ENCODE measurements at regions not wholly inside any gene's neighbourhood (a gene's known extent, or its start where the extent isn't known, plus 50 kb on each side); places are given as distances from the start of the nearest gene placed in this dataset.
"Not testable (repeated sequence)": the region's sequence is repeated elsewhere in the genome, so short reads cannot be mapped to it uniquely, and the experiment has no call there.

DNA sequence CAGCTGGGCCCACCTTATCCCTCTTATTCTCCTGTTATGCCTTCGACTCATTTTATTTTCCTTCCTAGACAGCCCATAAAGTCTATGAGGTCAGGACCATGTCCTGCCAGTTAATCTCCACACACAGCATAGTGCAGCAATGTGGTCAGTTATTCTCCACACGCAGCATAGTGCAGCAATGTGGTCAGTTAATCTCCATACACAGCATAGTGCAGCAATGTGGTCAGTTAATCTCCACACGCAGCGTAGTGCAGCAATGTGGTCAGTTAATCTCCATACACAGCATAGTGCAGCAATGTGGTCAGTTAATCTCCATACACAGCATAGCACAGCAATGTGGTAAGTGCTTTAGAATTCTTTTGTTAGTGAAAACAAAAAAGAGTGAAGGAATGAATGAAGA, 77.8 kb downstream of the TEX36 start:
- DNase-seq (ENCODE audit: low read depth): no peak

GRCh38 chr10:125602825-125603224, 80.1 kb downstream of the TEX36 start:
- no peak for DNase-seq (ENCODE audit: low read depth)

DNA sequence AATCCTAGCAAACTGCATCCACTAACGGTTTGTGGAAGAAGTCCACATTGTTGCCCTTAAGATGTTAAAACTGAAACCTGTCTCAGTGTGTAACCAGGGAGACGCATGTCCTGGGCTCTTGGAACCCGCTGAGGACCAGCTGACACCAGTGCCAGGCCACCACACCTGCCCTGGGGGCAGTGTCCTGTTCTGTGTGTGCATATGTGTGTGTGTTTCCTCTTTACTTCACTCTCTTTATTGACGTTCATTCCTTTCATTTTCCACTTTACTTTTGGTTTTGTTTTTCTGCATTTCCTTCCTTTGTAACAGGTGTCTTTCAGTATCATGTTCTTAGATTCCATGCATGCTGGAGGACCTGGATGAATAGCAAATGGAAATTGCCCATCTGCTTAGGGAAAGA, 83.8 kb downstream of the TEX36 start:
- no peak for DNase-seq (ENCODE audit: low read depth)

- no peak for DNase-seq (ENCODE audit: low read depth)
Measured at GRCh38 chr10:125595911-125596310, 87.1 kb downstream of the TEX36 start.

DNA sequence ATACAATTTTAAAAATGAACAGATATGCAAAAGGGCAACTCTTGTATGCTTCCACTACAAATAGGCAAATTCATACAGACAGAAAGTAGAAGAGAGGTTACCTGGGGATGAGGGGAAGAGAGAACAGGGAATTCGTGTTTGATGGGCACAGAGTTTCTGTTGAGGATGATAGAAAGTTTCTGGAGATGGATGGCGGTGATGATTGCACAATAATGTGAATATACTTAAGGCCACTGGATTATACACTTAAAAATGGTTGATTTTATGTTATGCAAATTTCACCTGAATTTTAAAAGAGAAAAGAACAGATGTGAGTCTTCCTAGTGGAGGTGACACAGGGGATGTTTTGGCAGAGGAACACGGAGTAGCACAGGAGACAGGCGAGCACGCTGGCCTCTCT, 89.3 kb downstream of the TEX36 start:
- DNase-seq (ENCODE audit: low read depth): no peak

- no peak for DNase-seq (ENCODE audit: low read depth)
Measured at GRCh38 chr10:125592897-125593296, 90.1 kb downstream of the TEX36 start.

GRCh38 chr10:125591886-125592285, 91.1 kb downstream of the TEX36 start:
- no peak for DNase-seq (ENCODE audit: low read depth)

DNA sequence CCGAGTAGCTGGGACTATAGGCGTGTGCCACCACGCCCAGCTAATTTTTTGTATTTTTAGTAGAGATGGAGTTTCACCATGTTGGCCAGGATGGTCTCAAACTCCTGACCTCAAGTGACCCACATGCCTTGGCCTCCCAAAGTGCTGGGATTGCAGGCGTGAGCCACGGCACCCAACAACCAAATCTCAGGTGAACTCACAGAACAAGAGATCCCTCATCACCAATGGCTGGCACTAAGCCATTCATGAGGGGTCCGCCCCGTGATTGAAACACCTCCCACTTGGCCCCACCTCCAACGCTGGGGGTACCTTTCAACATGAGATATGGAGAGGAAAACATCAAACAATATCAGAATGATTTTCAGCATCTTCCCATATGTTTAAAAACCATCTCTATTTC, 94.2 kb downstream of the TEX36 start:
- not testable (repeated sequence) for DNase-seq (ENCODE audit: low read depth)

GRCh38 chr10:125584954-125585353, 98.0 kb downstream of the TEX36 start:
- DNase-seq (ENCODE audit: low read depth): no peak

GRCh38 chr10:125578658-125579315, 104.2 kb downstream of the TEX36 start:
- no peak for DNase-seq (ENCODE audit: low read depth)

DNA sequence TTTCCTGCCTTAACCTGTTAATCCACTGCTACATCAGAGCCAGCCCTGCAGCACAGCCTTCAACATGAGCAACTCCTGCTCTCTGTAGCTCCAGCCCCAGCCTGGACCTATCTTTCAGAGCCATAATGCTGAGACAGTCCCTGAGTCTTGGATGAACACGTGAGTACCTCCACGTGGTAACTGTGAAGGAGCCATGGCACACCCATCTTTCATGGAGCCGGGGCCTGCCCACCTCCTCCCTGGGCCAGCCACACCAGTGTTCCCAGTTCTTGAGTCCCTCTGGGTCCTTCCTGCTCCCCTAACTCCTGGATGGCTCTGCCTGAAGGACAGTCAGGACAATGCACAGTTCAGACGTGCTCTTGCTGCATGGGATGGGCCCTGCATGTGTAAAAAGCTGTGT, 107.1 kb downstream of the TEX36 start:
- no peak for DNase-seq (ENCODE audit: low read depth)

GRCh38 chr10:125568156-125568555, 114.8 kb downstream of the TEX36 start:
- no peak for DNase-seq (ENCODE audit: low read depth)

GRCh38 chr10:125567529-125567928, 115.4 kb downstream of the TEX36 start:
- DNase-seq (ENCODE audit: low read depth): no peak

GRCh38 chr10:125565046-125565445, 117.9 kb downstream of the TEX36 start:
- DNase-seq (ENCODE audit: low read depth): no peak

- DNase-seq (ENCODE audit: low read depth): no peak
Measured at GRCh38 chr10:125564570-125564969, 118.4 kb downstream of the TEX36 start.

DNA sequence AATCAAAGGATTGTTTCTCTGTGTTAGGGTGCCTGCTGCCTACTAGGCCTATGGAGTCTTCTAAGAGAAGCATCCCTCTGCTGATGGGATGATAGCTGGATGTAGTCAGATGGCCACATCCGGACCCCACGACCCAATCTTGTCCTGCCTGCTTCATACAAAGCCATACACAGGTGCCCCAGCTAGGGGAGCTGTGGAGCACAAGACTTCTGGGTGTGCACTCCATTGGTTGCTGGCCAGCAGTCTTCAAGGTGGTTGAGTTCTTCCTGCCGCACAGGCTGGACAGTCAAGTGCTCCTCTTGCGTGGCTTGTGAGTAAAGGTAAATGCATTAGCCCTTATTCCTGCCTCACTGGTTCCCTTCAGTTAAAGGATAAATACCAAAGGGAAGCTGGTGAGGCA, 120.2 kb downstream of the TEX36 start:
- no peak for DNase-seq (ENCODE audit: low read depth)

- DNase-seq (ENCODE audit: low read depth): no peak
Measured at GRCh38 chr10:125560947-125561346, 122.0 kb downstream of the TEX36 start.

DNA sequence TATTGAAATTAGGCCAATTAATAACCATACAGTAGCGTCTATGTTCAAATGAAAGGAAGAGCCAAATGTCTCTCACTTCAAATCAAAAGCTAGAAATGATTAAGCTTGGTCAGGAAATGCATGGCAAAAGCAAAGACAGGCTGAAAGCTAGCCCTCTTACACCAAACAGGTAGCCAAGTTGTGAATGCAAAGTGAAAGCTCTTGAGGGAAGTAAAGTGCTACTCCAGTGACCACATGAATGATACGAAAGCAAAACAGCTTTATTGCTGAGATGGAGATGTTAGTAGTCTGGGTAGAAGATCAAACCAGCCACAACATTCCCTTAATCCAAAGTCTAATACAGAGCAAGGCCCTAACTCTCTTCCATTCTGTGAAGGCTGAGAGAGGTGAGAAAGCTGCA, 123.8 kb downstream of the TEX36 start:
- no peak for DNase-seq (ENCODE audit: low read depth)

GRCh38 chr10:125557801-125558505, 125.0 kb downstream of the TEX36 start:
- DNase-seq (ENCODE audit: low read depth): no peak

DNA sequence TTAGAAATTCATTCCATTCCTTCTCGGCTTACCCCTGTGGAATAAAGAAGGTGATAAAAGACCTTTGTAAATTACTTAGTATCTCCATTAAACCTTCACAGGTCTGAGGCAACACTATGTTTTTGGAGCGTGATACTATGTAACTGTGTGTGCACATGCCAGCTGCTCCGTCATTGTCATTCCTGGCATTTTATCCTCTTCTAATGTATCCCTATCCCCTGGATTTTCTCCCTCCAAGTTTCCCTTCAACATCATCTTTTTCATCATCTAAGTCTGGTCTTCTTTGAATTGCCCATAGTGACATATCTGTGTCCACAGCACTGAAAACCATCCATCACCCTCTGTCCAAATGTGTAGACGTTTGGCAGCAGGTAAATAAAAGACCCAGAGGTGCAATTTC, 125.7 kb downstream of the TEX36 start:
- DNase-seq (ENCODE audit: low read depth): no peak

DNA sequence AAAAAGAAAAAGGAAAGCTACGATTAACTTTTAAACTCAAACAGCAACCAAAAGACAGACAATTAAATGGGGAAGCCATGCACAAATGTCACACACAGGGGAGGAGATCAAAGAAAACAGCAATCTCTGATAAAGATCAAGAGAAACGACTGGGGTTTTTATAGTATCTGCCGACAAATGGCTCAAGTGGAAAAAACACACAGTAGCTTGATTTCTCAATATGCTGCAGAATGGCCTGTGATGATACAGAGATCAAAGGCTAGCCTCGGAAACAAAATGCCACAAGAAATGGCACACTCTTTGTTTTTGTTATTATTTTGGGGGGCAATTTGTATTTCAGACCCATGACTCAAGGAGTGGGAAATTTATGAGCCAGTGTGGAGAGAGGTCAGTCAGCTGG, 126.1 kb downstream of the TEX36 start:
- DNase-seq (ENCODE audit: low read depth): no peak

DNA sequence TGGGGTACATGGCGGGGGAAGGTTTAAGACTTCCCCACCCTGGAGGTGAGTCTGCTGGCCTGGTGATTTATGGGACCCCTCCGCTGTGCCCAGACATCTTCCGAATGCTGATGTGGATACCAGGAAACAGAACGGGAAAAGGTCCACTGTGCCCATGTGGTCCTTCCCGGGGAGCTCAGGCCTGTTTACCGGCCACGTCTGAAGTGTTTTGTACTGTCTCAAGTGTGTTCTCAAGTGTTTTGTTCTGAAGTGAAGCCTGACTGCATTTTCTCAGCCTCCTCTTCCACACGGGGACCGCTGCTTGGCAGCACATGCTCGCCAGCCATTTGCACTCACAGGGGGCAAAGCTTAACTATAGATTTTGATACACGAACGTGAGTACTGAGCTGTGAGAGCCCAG, 127.2 kb downstream of the TEX36 start:
- no peak for DNase-seq (ENCODE audit: low read depth)

DNA sequence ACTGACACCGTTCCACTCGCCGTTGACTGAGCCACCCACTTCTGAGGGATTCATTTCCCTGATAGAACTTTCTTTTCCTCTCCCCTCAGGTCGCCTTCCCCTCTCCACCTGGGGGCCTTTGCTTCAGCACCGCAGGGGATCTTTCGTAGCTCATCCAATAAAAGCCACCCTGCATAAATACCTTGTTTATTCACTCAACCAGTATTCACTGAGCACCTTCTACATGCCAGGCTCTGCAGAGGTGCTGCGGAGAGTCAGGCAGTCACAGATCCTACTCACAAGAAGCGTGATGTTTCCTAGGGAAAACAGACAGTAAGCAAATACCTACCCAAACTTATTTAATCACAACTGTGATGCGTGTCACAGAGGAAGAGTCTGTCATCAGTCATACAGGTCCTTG, 127.7 kb downstream of the TEX36 start:
- DNase-seq (ENCODE audit: low read depth): no peak

DNA sequence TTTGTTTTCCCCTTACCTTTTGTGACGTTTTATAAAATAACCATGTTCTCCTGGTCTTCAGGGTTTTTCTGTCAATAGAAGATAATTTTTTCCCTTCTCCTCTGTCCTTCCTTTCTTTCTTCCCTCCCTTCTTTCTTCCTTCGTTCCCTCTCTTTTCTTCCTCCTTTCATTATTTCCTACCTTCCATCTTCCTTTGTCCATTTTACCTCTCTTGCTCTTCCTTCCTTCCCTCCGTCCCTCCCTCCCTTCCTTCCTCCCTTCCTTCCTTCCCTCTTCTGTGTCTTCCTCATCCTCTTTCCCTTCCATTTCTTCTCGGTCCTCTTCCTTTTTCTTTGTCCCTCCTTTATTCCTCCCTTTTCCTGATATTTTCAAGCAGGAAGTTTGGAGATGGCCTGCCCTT, 128.2 kb downstream of the TEX36 start:
- no peak for DNase-seq (ENCODE audit: low read depth)

Data from stimulated activated CD8-positive, alpha-beta memory T cell treated with anti-CD3 and anti-CD28 coated beads, Interleukin-4, amount 100 ng/mL, for 24 hours (primary cell).